Tibial nerve (tissue), 4 donors: ENCODE measurements at regions not wholly inside any gene's neighbourhood (a gene's known extent, or its start where the extent isn't known, plus 50 kb on each side); places are given as distances from the start of the nearest gene placed in this dataset.

Source experiments
- CTCF ChIP-seq, 5 experiments: fragments of 200-600 bp in 3 of 5; fragments of 450-650 bp in 2 of 5; sonication (generic) in 3 of 5; IDR thresholded peaks; one replicate each; pipeline ENCODE4 v1.5.1; 2016 to 2019; ENCODE audit warnings: antibody characterized with exemption in 5 of 5, mild to moderate bottlenecking in 3 of 5, moderate library complexity in 2 of 5
- EP300 ChIP-seq, 2 donors: sonication (generic); formaldehyde crosslinking; IDR thresholded peaks; one replicate each; pipeline ENCODE4 v1.6.1; 2017; ENCODE audit warnings: antibody characterized with exemption in 2 of 2, mild to moderate bottlenecking in 1 of 2
- POLR2A ChIP-seq, 2 donors: fragments of 450-650 bp; IDR thresholded peaks; one replicate each; pipeline ENCODE4 v1.6.1; 2017; ENCODE audit warnings: antibody characterized with exemption in 2 of 2, mild to moderate bottlenecking in 2 of 2, moderate library complexity in 2 of 2

- TF ChIP-seq CTCF (IDR thresholded peaks at IDR 0.05) (no peak), POLR2A (IDR thresholded peaks at IDR 0.05) (no peak), EP300 (IDR thresholded peaks at IDR 0.05) (no peak)
Observed at GRCh38 chr7:67487316-67487715, 490.7 kb downstream of the TYW1 start.
